ENCODE measurements at regions not wholly inside any gene's neighbourhood (a gene's known extent, or its start where the extent isn't known, plus 50 kb on each side); places are given as distances from the start of the nearest gene placed in this dataset.
"Not testable (repeated sequence)": the region's sequence is repeated elsewhere in the genome, so short reads cannot be mapped to it uniquely, and the experiment has no call there.

- Histone ChIP-seq H3K4me1 (ENCODE audit: control insufficient read depth in 2 of 2, insufficient read depth in 2 of 2, low read length in 2 of 2) (no peaks in the 10 kb centered on the region), H3K9ac (ENCODE audit: low read depth in 1 of 2, low read length in 2 of 2) (no peak overlapping the region), H3K9me3 (ENCODE audit: control insufficient read depth in 2 of 2, low read length in 2 of 2) (no peaks in the 10 kb centered on the region), H3K27me3 (ENCODE audit: control insufficient read depth in 2 of 2, insufficient read depth in 2 of 2, low read length in 2 of 2) (no peaks in the 10 kb centered on the region), H3K36me3 (ENCODE audit: control insufficient read depth in 2 of 2, insufficient read depth in 2 of 2, low read length in 2 of 2) (no peaks in the 10 kb centered on the region), H3K4me3 (ENCODE audit: low read length in 2 of 2) (no peak overlapping the region), H3K27ac (ENCODE audit: low read depth in 2 of 2, low read length in 2 of 2) (no peak overlapping the region)
These were observed 1211.6 kb upstream of the LRRN3 start for GRCh38 chr7:109879287-109879828.

GRCh38 chr7:109890622-109891021 lies 1200.3 kb upstream of the LRRN3 start:
- Histone ChIP-seq H3K4me3 (ENCODE audit: low read length in 2 of 2) (no peak overlapping the region), H3K36me3 (ENCODE audit: control insufficient read depth in 2 of 2, insufficient read depth in 2 of 2, low read length in 2 of 2) (no peaks in the 10 kb centered on the region), H3K9me3 (ENCODE audit: control insufficient read depth in 2 of 2, low read length in 2 of 2) (no peaks in the 10 kb centered on the region), H3K9ac (ENCODE audit: low read depth in 1 of 2, low read length in 2 of 2) (no peak overlapping the region), H3K27ac (ENCODE audit: low read depth in 2 of 2, low read length in 2 of 2) (no peak overlapping the region), H3K27me3 (ENCODE audit: control insufficient read depth in 2 of 2, insufficient read depth in 2 of 2, low read length in 2 of 2) (no peaks in the 10 kb centered on the region), H3K4me1 (ENCODE audit: control insufficient read depth in 2 of 2, insufficient read depth in 2 of 2, low read length in 2 of 2) (no peaks in the 10 kb centered on the region)

GRCh38 chr7:109893231-109893630 lies 1197.7 kb upstream of the LRRN3 start:
- Histone ChIP-seq H3K9ac (ENCODE audit: low read depth in 1 of 2, low read length in 2 of 2) (no peak overlapping the region), H3K27me3 (ENCODE audit: control insufficient read depth in 2 of 2, insufficient read depth in 2 of 2, low read length in 2 of 2) (no peaks in the 10 kb centered on the region), H3K9me3 (ENCODE audit: control insufficient read depth in 2 of 2, low read length in 2 of 2) (no peaks in the 10 kb centered on the region), H3K27ac (ENCODE audit: low read depth in 2 of 2, low read length in 2 of 2) (no peak overlapping the region), H3K4me1 (ENCODE audit: control insufficient read depth in 2 of 2, insufficient read depth in 2 of 2, low read length in 2 of 2) (no peaks in the 10 kb centered on the region), H3K36me3 (ENCODE audit: control insufficient read depth in 2 of 2, insufficient read depth in 2 of 2, low read length in 2 of 2) (no peaks in the 10 kb centered on the region), H3K4me3 (ENCODE audit: low read length in 2 of 2) (no peak overlapping the region)

GRCh38 chr7:109895536-109895935 lies 1195.4 kb upstream of the LRRN3 start:
- H3K4me1 ChIP-seq (ENCODE audit: control insufficient read depth in 2 of 2, insufficient read depth in 2 of 2, low read length in 2 of 2): no peaks in the 10 kb centered on the region
- no peak overlapping the region for H3K4me3 ChIP-seq (ENCODE audit: low read length in 2 of 2)
- H3K36me3 ChIP-seq (ENCODE audit: control insufficient read depth in 2 of 2, insufficient read depth in 2 of 2, low read length in 2 of 2): no peaks in the 10 kb centered on the region
- no peak overlapping the region for H3K27ac ChIP-seq (ENCODE audit: low read depth in 2 of 2, low read length in 2 of 2)
- no peak overlapping the region for H3K9ac ChIP-seq (ENCODE audit: low read depth in 1 of 2, low read length in 2 of 2)
- H3K27me3 ChIP-seq (ENCODE audit: control insufficient read depth in 2 of 2, insufficient read depth in 2 of 2, low read length in 2 of 2): no peaks in the 10 kb centered on the region
- no peaks in the 10 kb centered on the region for H3K9me3 ChIP-seq (ENCODE audit: control insufficient read depth in 2 of 2, low read length in 2 of 2)

- H3K36me3 ChIP-seq (ENCODE audit: control insufficient read depth in 2 of 2, insufficient read depth in 2 of 2, low read length in 2 of 2): no peaks in the 10 kb centered on the region
- no peaks in the 10 kb centered on the region for H3K9me3 ChIP-seq (ENCODE audit: control insufficient read depth in 2 of 2, low read length in 2 of 2)
- H3K4me3 ChIP-seq (ENCODE audit: low read length in 2 of 2): no peak overlapping the region
- H3K4me1 ChIP-seq (ENCODE audit: control insufficient read depth in 2 of 2, insufficient read depth in 2 of 2, low read length in 2 of 2): no peaks in the 10 kb centered on the region
- H3K27me3 ChIP-seq (ENCODE audit: control insufficient read depth in 2 of 2, insufficient read depth in 2 of 2, low read length in 2 of 2): no peaks in the 10 kb centered on the region
- no peak overlapping the region for H3K9ac ChIP-seq (ENCODE audit: low read depth in 1 of 2, low read length in 2 of 2)
- no peak overlapping the region for H3K27ac ChIP-seq (ENCODE audit: low read depth in 2 of 2, low read length in 2 of 2)
These were observed 1189.0 kb upstream of the LRRN3 start for GRCh38 chr7:109901926-109902325.

GRCh38 chr7:109905368-109906065 lies 1185.4 kb upstream of the LRRN3 start:
- H3K27ac ChIP-seq (ENCODE audit: low read depth in 2 of 2, low read length in 2 of 2); H3K9ac ChIP-seq (ENCODE audit: low read depth in 1 of 2, low read length in 2 of 2); H3K4me1 ChIP-seq (ENCODE audit: control insufficient read depth in 2 of 2, insufficient read depth in 2 of 2, low read length in 2 of 2); H3K36me3 ChIP-seq (ENCODE audit: control insufficient read depth in 2 of 2, insufficient read depth in 2 of 2, low read length in 2 of 2); H3K4me3 ChIP-seq (ENCODE audit: low read length in 2 of 2); H3K9me3 ChIP-seq (ENCODE audit: control insufficient read depth in 2 of 2, low read length in 2 of 2); H3K27me3 ChIP-seq (ENCODE audit: control insufficient read depth in 2 of 2, insufficient read depth in 2 of 2, low read length in 2 of 2): not testable (repeated sequence)

- H3K27ac ChIP-seq (ENCODE audit: low read depth in 2 of 2, low read length in 2 of 2): no peak overlapping the region
These were observed 1175.3 kb upstream of the LRRN3 start for GRCh38 chr7:109915670-109916069.

GRCh38 chr7:109926738-109927137 lies 1164.2 kb upstream of the LRRN3 start:
- Histone ChIP-seq H3K4me3 (ENCODE audit: low read length in 2 of 2) (no peak overlapping the region), H3K36me3 (ENCODE audit: control insufficient read depth in 2 of 2, insufficient read depth in 2 of 2, low read length in 2 of 2) (no peaks in the 10 kb centered on the region), H3K9me3 (ENCODE audit: control insufficient read depth in 2 of 2, low read length in 2 of 2) (peaks cover 0 to 4% of the 10 kb centered on the region in 2 donors), H3K27me3 (ENCODE audit: control insufficient read depth in 2 of 2, insufficient read depth in 2 of 2, low read length in 2 of 2) (no peaks in the 10 kb centered on the region), H3K4me1 (ENCODE audit: control insufficient read depth in 2 of 2, insufficient read depth in 2 of 2, low read length in 2 of 2) (no peaks in the 10 kb centered on the region), H3K9ac (ENCODE audit: low read depth in 1 of 2, low read length in 2 of 2) (no peak overlapping the region), H3K27ac (ENCODE audit: low read depth in 2 of 2, low read length in 2 of 2) (no peak overlapping the region)

More at GRCh38 chr7:109915670-109916069, 1175.3 kb upstream of the LRRN3 start:
- Histone ChIP-seq H3K9me3 (ENCODE audit: control insufficient read depth in 2 of 2, low read length in 2 of 2) (no peaks in the 10 kb centered on the region), H3K9ac (ENCODE audit: low read depth in 1 of 2, low read length in 2 of 2) (no peak overlapping the region), H3K4me3 (ENCODE audit: low read length in 2 of 2) (no peak overlapping the region), H3K36me3 (ENCODE audit: control insufficient read depth in 2 of 2, insufficient read depth in 2 of 2, low read length in 2 of 2) (no peaks in the 10 kb centered on the region), H3K4me1 (ENCODE audit: control insufficient read depth in 2 of 2, insufficient read depth in 2 of 2, low read length in 2 of 2) (no peaks in the 10 kb centered on the region), H3K27me3 (ENCODE audit: control insufficient read depth in 2 of 2, insufficient read depth in 2 of 2, low read length in 2 of 2) (no peaks in the 10 kb centered on the region)

GRCh38 chr7:109930049-109930448 lies 1160.9 kb upstream of the LRRN3 start:
- Histone ChIP-seq H3K36me3 (ENCODE audit: control insufficient read depth in 2 of 2, insufficient read depth in 2 of 2, low read length in 2 of 2) (no peaks in the 10 kb centered on the region), H3K9ac (ENCODE audit: low read depth in 1 of 2, low read length in 2 of 2) (no peak overlapping the region), H3K27me3 (ENCODE audit: control insufficient read depth in 2 of 2, insufficient read depth in 2 of 2, low read length in 2 of 2) (no peaks in the 10 kb centered on the region), H3K4me3 (ENCODE audit: low read length in 2 of 2) (no peak overlapping the region), H3K4me1 (ENCODE audit: control insufficient read depth in 2 of 2, insufficient read depth in 2 of 2, low read length in 2 of 2) (no peaks in the 10 kb centered on the region), H3K27ac (ENCODE audit: low read depth in 2 of 2, low read length in 2 of 2) (no peak overlapping the region), H3K9me3 (ENCODE audit: control insufficient read depth in 2 of 2, low read length in 2 of 2) (peaks cover 0 to 4% of the 10 kb centered on the region in 2 donors)

- no peak overlapping the region for H3K9ac ChIP-seq (ENCODE audit: low read depth in 1 of 2, low read length in 2 of 2)
- H3K27ac ChIP-seq (ENCODE audit: low read depth in 2 of 2, low read length in 2 of 2): no peak overlapping the region
- H3K9me3 ChIP-seq (ENCODE audit: control insufficient read depth in 2 of 2, low read length in 2 of 2): no peaks in the 10 kb centered on the region
- no peak overlapping the region for H3K4me3 ChIP-seq (ENCODE audit: low read length in 2 of 2)
- H3K4me1 ChIP-seq (ENCODE audit: control insufficient read depth in 2 of 2, insufficient read depth in 2 of 2, low read length in 2 of 2): no peaks in the 10 kb centered on the region
- H3K27me3 ChIP-seq (ENCODE audit: control insufficient read depth in 2 of 2, insufficient read depth in 2 of 2, low read length in 2 of 2): no peaks in the 10 kb centered on the region
- H3K36me3 ChIP-seq (ENCODE audit: control insufficient read depth in 2 of 2, insufficient read depth in 2 of 2, low read length in 2 of 2): no peaks in the 10 kb centered on the region
These were observed 1151.7 kb upstream of the LRRN3 start for GRCh38 chr7:109939207-109939606.

Measured in mucosa of rectum (tissue), 2 donors.